ENCODE measurements at regions not wholly inside any gene's neighbourhood (a gene's known extent, or its start where the extent isn't known, plus 50 kb on each side); places are given as distances from the start of the nearest gene placed in this dataset.

- DNase-seq (ENCODE audit: low spot score) = no peak
Measured at GRCh38 chr11:15735706-15736105, 620.6 kb downstream of the SOX6 start.

GRCh38 chr11:15737320-15737719, 619.0 kb downstream of the SOX6 start:
- TF ChIP-seq CTCF (IDR thresholded peaks at IDR 0.05) = no peak
- ATAC-seq (ENCODE audit: low FRiP score) = no peak
- DNase-seq (ENCODE audit: low spot score) = no peak

More at GRCh38 chr11:15735706-15736105, 620.6 kb downstream of the SOX6 start:
- no peak for TF ChIP-seq CTCF (IDR thresholded peaks at IDR 0.05)
- ATAC-seq (ENCODE audit: low FRiP score) = no peak

GRCh38 chr11:15738931-15739330, 617.4 kb downstream of the SOX6 start:
- ATAC-seq (ENCODE audit: low FRiP score) (no peak), DNase-seq (ENCODE audit: low spot score) (no peak)
- TF ChIP-seq CTCF (IDR thresholded peaks at IDR 0.05) = no peak

- DNase-seq (ENCODE audit: low spot score) = no peak
- TF ChIP-seq CTCF (IDR thresholded peaks at IDR 0.05) = no peak
- peak; percentile 43 for ATAC-seq (ENCODE audit: low FRiP score)
Measured at GRCh38 chr11:15742626-15743519, 613.5 kb downstream of the SOX6 start.

GRCh38 chr11:15744693-15745092, 611.7 kb downstream of the SOX6 start:
- ATAC-seq (ENCODE audit: low FRiP score) (no peak), DNase-seq (ENCODE audit: low spot score) (no peak)
- TF ChIP-seq CTCF (IDR thresholded peaks at IDR 0.05) = no peak

- DNase-seq (ENCODE audit: low spot score) (no peak), ATAC-seq (ENCODE audit: low FRiP score) (no peak)
- no peak for TF ChIP-seq CTCF (IDR thresholded peaks at IDR 0.05)
Measured at GRCh38 chr11:15745266-15745665, 611.1 kb downstream of the SOX6 start.

GRCh38 chr11:15747671-15748070, 608.7 kb downstream of the SOX6 start:
- TF ChIP-seq CTCF (IDR thresholded peaks at IDR 0.05) = no peak
- no peak for ATAC-seq (ENCODE audit: low FRiP score)
- no peak for DNase-seq (ENCODE audit: low spot score)

Data from omental fat pad (tissue), 3 donors.